ENCODE measurements at regions not wholly inside any gene's neighbourhood (a gene's known extent, or its start where the extent isn't known, plus 50 kb on each side); places are given as distances from the start of the nearest gene placed in this dataset.

DNA sequence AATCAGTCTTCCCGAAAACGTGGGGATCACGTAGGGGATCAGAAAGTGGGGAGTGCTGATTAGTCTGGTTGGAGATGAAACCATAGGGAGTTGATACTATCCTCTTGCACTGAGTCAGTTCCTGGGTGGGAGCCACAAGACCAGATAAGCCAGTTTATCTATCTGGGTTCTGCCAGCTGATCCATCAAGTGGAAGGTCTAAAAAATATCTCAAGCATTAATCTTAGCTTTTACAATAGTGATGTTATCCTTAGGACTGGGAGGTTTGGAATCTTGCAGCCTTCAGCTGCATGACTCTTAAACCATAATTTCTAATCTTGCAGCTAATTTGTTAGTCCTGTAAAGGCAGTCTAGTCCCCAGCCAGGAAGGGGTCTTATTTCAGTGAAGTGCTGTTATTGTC is 2474.2 kb downstream of the PCDH9 start:
- H3K4me3 ChIP-seq (ENCODE audit: low read depth, low read length): no peak overlapping the region
- CTCF ChIA-PET: no interaction called here
- DNase-seq (ENCODE audit: low read depth, low spot score): no peak
- POLR2A ChIA-PET: no interaction called here
- TF ChIP-seq, protein P1, sequence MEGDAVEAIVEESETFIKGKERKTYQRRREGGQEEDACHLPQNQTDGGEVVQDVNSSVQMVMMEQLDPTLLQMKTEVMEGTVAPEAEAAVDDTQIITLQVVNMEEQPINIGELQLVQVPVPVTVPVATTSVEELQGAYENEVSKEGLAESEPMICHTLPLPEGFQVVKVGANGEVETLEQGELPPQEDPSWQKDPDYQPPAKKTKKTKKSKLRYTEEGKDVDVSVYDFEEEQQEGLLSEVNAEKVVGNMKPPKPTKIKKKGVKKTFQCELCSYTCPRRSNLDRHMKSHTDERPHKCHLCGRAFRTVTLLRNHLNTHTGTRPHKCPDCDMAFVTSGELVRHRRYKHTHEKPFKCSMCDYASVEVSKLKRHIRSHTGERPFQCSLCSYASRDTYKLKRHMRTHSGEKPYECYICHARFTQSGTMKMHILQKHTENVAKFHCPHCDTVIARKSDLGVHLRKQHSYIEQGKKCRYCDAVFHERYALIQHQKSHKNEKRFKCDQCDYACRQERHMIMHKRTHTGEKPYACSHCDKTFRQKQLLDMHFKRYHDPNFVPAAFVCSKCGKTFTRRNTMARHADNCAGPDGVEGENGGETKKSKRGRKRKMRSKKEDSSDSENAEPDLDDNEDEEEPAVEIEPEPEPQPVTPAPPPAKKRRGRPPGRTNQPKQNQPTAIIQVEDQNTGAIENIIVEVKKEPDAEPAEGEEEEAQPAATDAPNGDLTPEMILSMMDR (IDR thresholded peaks at IDR 0.05; ENCODE audit: insufficient read depth, low read length, missing control alignments): no peak

DNA sequence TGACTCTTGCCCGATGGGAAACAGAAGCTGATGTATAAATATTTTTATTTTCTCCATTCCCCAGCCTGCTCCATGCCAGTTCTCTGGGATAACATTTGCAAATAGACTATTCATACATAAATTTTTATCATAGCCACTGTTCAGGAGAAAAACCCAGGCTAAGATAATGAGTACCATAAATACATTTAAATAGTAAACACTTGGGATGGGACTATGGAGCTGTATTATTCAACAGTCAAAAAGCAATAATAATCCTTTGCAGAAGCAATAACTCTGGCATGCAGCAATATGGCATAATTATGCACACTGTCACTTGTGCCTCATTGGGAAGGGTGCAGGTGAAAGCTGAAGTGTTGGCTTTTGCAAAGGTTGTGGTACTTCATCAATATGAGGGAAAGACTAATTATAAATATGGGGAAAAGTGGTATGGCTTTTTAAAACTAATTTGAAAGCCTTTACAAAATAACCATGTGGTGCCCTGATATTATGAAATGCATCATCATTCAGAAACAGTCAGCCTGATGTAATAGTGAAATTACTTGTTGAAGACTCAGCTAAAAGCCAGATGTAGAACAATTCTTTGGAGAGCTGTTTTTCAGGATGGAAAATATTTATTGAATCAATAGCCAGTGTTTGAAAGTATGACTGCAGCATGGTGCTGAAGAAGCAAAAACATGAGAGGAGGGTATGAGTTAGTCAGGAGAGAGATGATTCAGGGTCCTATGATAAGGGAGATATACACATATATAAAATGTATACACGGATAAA is 2476.7 kb downstream of the PCDH9 start:
- ChIA-PET POLR2A (no interaction called here), CTCF (no interaction called here)
- TF ChIP-seq, protein P1 (IDR thresholded peaks at IDR 0.05; ENCODE audit: insufficient read depth, low read length, missing control alignments): no peak
- no peak for DNase-seq (ENCODE audit: low read depth, low spot score)
- no peak overlapping the region for H3K4me3 ChIP-seq (ENCODE audit: low read depth, low read length)

DNA sequence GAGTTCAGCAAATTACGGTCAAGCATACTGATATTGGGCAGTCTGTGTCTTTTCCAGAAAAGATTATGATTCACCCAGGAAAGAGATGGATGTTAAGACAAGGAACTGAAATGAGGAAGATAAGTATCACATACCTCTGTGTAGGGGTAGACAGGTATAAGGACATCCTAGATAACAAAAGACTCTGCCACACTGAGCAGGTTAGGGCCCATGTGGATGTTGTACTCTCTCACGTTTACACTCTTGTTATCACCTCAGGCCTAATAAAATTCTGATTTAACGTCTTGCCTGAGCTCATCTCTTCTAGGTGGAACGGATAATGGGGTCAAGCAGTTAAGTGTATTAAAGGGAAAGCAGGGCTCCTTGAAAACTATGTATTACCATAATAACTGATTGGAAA is 2480.8 kb downstream of the PCDH9 start:
- TF ChIP-seq, protein P1 (IDR thresholded peaks at IDR 0.05; ENCODE audit: insufficient read depth, low read length, missing control alignments): no peak
- POLR2A ChIA-PET: no interaction called here
- CTCF ChIA-PET: no interaction called here
- no peak for DNase-seq (ENCODE audit: low read depth, low spot score)
- H3K4me3 ChIP-seq (ENCODE audit: low read depth, low read length): no peak overlapping the region

DNA sequence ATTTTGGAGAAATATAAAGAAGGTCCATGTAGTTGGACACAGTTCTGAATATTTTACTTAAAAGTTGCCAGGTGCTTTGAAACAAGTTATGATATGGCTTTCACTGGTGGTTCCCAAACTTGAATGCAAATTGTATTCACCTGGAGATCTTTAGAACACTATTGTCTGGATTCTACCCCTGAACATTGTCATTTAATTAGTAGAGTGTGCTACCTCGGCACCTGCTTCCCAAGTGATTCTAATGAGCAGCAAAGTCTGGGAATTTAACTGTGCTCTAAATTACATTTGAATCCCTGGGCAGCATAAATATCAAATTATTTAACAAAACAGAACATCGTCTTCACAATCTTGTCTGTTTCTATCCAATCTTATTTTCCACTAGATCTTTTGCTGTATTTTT is 2483.3 kb downstream of the PCDH9 start:
- TF ChIP-seq, protein P1 (IDR thresholded peaks at IDR 0.05; ENCODE audit: insufficient read depth, low read length, missing control alignments): no peak

DNA sequence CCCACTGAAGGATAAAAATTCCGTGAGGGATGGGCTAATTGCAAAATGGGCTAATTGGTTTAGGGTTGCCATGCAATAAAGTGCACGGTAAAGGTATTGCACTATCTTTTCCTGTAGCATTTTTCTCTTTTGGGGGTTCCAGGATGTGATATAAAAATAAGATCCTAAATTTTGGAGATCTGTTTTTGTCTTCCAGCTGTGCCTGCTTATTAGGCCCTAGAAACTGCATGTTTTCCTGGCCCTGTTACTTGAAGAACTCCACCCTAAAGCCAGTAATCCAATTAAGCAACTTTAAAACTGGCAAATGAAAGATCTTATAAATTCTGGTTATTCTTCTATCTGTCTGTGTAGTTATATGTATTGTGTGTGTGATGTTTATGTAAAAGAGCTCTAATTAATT is 2489.6 kb downstream of the PCDH9 start:
- H3K4me3 ChIP-seq (ENCODE audit: low read depth, low read length): no peak overlapping the region
- CTCF ChIA-PET: no interaction called here
- no peak for DNase-seq (ENCODE audit: low read depth, low spot score)
- TF ChIP-seq, protein P1 (IDR thresholded peaks at IDR 0.05; ENCODE audit: insufficient read depth, low read length, missing control alignments): no peak
- POLR2A ChIA-PET: no interaction called here

More for the DNA sequence above, 2483.3 kb downstream of the PCDH9 start:
- ChIA-PET POLR2A (no interaction called here), CTCF (interaction anchor here (1.2 kb wide), 1 partner anchor 166 kb away, joined by 3 read pairs; no protein-coding TSS in a partner anchor)
- H3K4me3 ChIP-seq (ENCODE audit: low read depth, low read length): no peak overlapping the region
- DNase-seq (ENCODE audit: low read depth, low spot score): no peak

DNA sequence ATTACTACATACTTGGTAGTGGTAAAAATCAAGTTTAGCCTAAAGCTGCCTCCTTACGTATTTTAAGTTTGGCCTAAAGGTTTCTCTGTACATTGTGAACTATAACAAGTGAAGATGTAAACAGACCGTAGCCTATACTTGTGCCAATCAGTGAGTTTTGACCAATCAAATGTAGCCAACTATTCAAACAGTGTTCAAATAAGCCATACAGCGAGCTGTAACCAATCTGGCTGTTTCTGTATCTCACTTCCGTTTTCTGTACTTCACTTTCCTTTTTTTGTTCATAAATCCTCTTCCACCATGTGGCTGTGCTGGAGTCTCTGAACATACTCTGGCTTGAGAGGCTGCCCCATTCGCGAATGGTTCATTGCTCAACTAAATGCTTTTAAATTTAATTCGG is 2504.6 kb downstream of the PCDH9 start:
- H3K4me3 ChIP-seq (ENCODE audit: low read depth, low read length): no peak overlapping the region
- ChIA-PET CTCF (no interaction called here), POLR2A (no interaction called here)
- TF ChIP-seq, protein P1 (IDR thresholded peaks at IDR 0.05; ENCODE audit: insufficient read depth, low read length, missing control alignments): no peak
- DNase-seq (ENCODE audit: low read depth, low spot score): no peak
